ENCODE measurements at regions not wholly inside any gene's neighbourhood (a gene's known extent, or its start where the extent isn't known, plus 50 kb on each side); places are given as distances from the start of the nearest gene placed in this dataset.

GRCh38 chr20:57905448-57905847 lies 195.6 kb upstream of the PMEPA1 start:
- H3K4me3 Mint-ChIP-seq = no peak overlapping the region
- no peak overlapping the region for H3K4me2 ChIP-seq (ENCODE audit: insufficient read depth, insufficient read length, low read length)
- H3T11ph ChIP-seq (ENCODE audit: low read length) = no peak overlapping the region
- no peak overlapping the region for H3K23ac ChIP-seq (ENCODE audit: insufficient read length, low read depth, low read length)
- no peak for DNase-seq
- no peaks in the 10 kb centered on the region for H3K79me1 ChIP-seq (ENCODE audit: insufficient read depth, low read depth, low read length, poor library complexity, severe bottlenecking)
- H4K8ac ChIP-seq (replicated peaks; ENCODE audit: insufficient read length, low read depth, low read length) = no peak overlapping the region
- H4K5ac ChIP-seq (ENCODE audit: insufficient read length, low read depth, low read length) = no peak overlapping the region
- H3K56ac ChIP-seq (ENCODE audit: insufficient read length, low read depth, low read length) = no peak overlapping the region
- H3K4ac ChIP-seq (ENCODE audit: low read depth, low read length) = no peak overlapping the region
- H3K4me1 Mint-ChIP-seq = peaks cover 3 to 17% of the 10 kb centered on the region in 2 experiments
- H2AFZ ChIP-seq (ENCODE audit: low read length) = no peak overlapping the region
- H2BK5ac ChIP-seq (ENCODE audit: insufficient read length, low read length) = no peak overlapping the region
- no peak overlapping the region for H3K27ac Mint-ChIP-seq
- H3K18ac ChIP-seq (ENCODE audit: insufficient read length, low read depth, low read length) = no peak overlapping the region
- no peak overlapping the region for H2BK120ac ChIP-seq (ENCODE audit: low read depth, low read length, poor library complexity, severe bottlenecking)
- H2AK5ac ChIP-seq (ENCODE audit: insufficient read length, low read length) = no peak overlapping the region
- no peak overlapping the region for H4K91ac ChIP-seq (ENCODE audit: insufficient read length, low read depth, low read length)
- H3K4me1 ChIP-seq (ENCODE audit: insufficient read depth, low read length) = no peaks in the 10 kb centered on the region
- no peak for TF ChIP-seq CTCF (conservative IDR thresholded peaks at IDR 0.05)
- H3K27ac ChIP-seq (ENCODE audit: insufficient read length, low read depth, low read length) = no peak overlapping the region
- no peak overlapping the region for H2BK20ac ChIP-seq (ENCODE audit: low read depth, low read length, poor library complexity, severe bottlenecking)
- no peak overlapping the region for H3K9ac ChIP-seq (ENCODE audit: extremely low read depth, insufficient read length, low read length)
- no peaks in the 10 kb centered on the region for H3K9me3 Mint-ChIP-seq
- H3K36me3 Mint-ChIP-seq (ENCODE audit: insufficient read depth in 1 of 3, low read depth in 3 of 3) = no peaks in the 10 kb centered on the region
- no peak overlapping the region for H3K14ac ChIP-seq (ENCODE audit: insufficient read depth, low read length)
- H3K9me3 ChIP-seq (ENCODE audit: control insufficient read depth, low read depth, low read length) = no peaks in the 10 kb centered on the region
- H3K23me2 ChIP-seq (ENCODE audit: insufficient read length, low read depth, low read length, poor library complexity, severe bottlenecking) = no peaks in the 10 kb centered on the region
- no peaks in the 10 kb centered on the region for H3K79me2 ChIP-seq (ENCODE audit: insufficient read depth, low read length)
- no peak overlapping the region for H2BK15ac ChIP-seq (ENCODE audit: low read depth, low read length)
- no peak overlapping the region for H2BK12ac ChIP-seq (ENCODE audit: insufficient read length, low read depth, low read length)
- H3K27me3 Mint-ChIP-seq (ENCODE audit: low read depth) = peaks cover 1% of the 10 kb centered on the region
- WGBS (ENCODE audit: extremely low coverage, insufficient read length, low lambda C conversion rate) = no CpG with 5 or more reads among the region's 5 CpGs
- H3K27me3 ChIP-seq (ENCODE audit: insufficient read depth, low read length) = no peaks in the 10 kb centered on the region
- H4K20me1 ChIP-seq (ENCODE audit: control insufficient read depth, insufficient read depth, insufficient read length) = no peaks in the 10 kb centered on the region
